ENCODE measurements at regions not wholly inside any gene's neighbourhood (a gene's known extent, or its start where the extent isn't known, plus 50 kb on each side); places are given as distances from the start of the nearest gene placed in this dataset.

DNA sequence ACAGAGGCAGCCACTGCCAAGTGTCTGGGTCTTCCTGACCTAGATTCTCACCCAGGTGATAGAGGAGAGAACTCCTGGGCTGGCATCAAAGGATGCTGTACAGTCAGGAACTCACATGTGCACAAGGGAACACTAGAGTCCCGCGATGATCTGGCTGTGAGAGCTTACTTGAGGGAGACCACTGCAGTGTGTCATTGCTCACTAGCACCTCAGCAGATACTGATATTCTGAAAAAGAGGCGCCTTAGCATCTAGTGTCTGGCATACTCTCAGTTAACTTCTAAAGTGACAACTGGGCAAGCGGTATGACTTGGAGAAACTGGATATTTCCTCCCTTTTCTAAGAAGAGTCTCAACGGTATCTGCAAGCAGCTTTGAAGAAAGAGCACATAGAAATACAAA, 189.9 kb downstream of the CMPK2 start:
- no peak overlapping the region for H3K4me2 ChIP-seq (ENCODE audit: insufficient read depth, insufficient read length, low read length)
- H3K9me3 ChIP-seq (ENCODE audit: control insufficient read depth, low read depth, low read length): no peaks in the 10 kb centered on the region
- H3K4me1 Mint-ChIP-seq: peaks cover 24 to 25% of the 10 kb centered on the region in 2 experiments
- H2AFZ ChIP-seq (ENCODE audit: low read length): no peak overlapping the region
- no peak overlapping the region for H2AK5ac ChIP-seq (ENCODE audit: insufficient read length, low read length)
- H3K36me3 Mint-ChIP-seq (ENCODE audit: insufficient read depth in 1 of 3, low read depth in 3 of 3): no peaks in the 10 kb centered on the region
- H3K4me3 Mint-ChIP-seq: no peak overlapping the region
- H2BK5ac ChIP-seq (ENCODE audit: insufficient read length, low read length): no peak overlapping the region
- no peak overlapping the region for H3K18ac ChIP-seq (ENCODE audit: insufficient read length, low read depth, low read length)
- no peak overlapping the region for H2BK15ac ChIP-seq (ENCODE audit: low read depth, low read length)
- H3K9me3 Mint-ChIP-seq: no peaks in the 10 kb centered on the region
- WGBS (ENCODE audit: extremely low coverage, insufficient read length, low lambda C conversion rate): no CpG with 5 or more reads among the region's 5 CpGs
- no peaks in the 10 kb centered on the region for H3K27me3 ChIP-seq (ENCODE audit: insufficient read depth, low read length)
- H3K23ac ChIP-seq (ENCODE audit: insufficient read length, low read depth, low read length): no peak overlapping the region
- no peaks in the 10 kb centered on the region for H4K20me1 ChIP-seq (ENCODE audit: control insufficient read depth, insufficient read depth, insufficient read length)
- no peak overlapping the region for H2BK120ac ChIP-seq (ENCODE audit: low read depth, low read length, poor library complexity, severe bottlenecking)
- no peak overlapping the region for H2BK20ac ChIP-seq (ENCODE audit: low read depth, low read length, poor library complexity, severe bottlenecking)
- H3K4me1 ChIP-seq (ENCODE audit: insufficient read depth, low read length): 0 out of 2 replicates have a peak, but pooled peaks cover 5% of the 10 kb centered on the region
- H3K14ac ChIP-seq (ENCODE audit: insufficient read depth, low read length): no peak overlapping the region
- no peak overlapping the region for H3K27ac Mint-ChIP-seq
- H3K27ac ChIP-seq (ENCODE audit: insufficient read length, low read depth, low read length): no peak overlapping the region
- H3K23me2 ChIP-seq (ENCODE audit: insufficient read length, low read depth, low read length, poor library complexity, severe bottlenecking): no peaks in the 10 kb centered on the region
- DNase-seq: no peak
- no peak overlapping the region for H3K56ac ChIP-seq (ENCODE audit: insufficient read length, low read depth, low read length)
- no peak overlapping the region for H4K5ac ChIP-seq (ENCODE audit: insufficient read length, low read depth, low read length)
- H3T11ph ChIP-seq (ENCODE audit: low read length): no peak overlapping the region
- H3K27me3 Mint-ChIP-seq (ENCODE audit: low read depth): peaks cover 11% of the 10 kb centered on the region
- no peak overlapping the region for H3K4ac ChIP-seq (ENCODE audit: low read depth, low read length)
- no peak overlapping the region for H4K91ac ChIP-seq (ENCODE audit: insufficient read length, low read depth, low read length)
- H3K79me2 ChIP-seq (ENCODE audit: insufficient read depth, low read length): no peaks in the 10 kb centered on the region
- no peaks in the 10 kb centered on the region for H3K79me1 ChIP-seq (ENCODE audit: insufficient read depth, low read depth, low read length, poor library complexity, severe bottlenecking)
- TF ChIP-seq, protein P1, sequence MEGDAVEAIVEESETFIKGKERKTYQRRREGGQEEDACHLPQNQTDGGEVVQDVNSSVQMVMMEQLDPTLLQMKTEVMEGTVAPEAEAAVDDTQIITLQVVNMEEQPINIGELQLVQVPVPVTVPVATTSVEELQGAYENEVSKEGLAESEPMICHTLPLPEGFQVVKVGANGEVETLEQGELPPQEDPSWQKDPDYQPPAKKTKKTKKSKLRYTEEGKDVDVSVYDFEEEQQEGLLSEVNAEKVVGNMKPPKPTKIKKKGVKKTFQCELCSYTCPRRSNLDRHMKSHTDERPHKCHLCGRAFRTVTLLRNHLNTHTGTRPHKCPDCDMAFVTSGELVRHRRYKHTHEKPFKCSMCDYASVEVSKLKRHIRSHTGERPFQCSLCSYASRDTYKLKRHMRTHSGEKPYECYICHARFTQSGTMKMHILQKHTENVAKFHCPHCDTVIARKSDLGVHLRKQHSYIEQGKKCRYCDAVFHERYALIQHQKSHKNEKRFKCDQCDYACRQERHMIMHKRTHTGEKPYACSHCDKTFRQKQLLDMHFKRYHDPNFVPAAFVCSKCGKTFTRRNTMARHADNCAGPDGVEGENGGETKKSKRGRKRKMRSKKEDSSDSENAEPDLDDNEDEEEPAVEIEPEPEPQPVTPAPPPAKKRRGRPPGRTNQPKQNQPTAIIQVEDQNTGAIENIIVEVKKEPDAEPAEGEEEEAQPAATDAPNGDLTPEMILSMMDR (conservative IDR thresholded peaks at IDR 0.05): no peak
- no peak overlapping the region for H4K8ac ChIP-seq (replicated peaks; ENCODE audit: insufficient read length, low read depth, low read length)
- no peak overlapping the region for H2BK12ac ChIP-seq (ENCODE audit: insufficient read length, low read depth, low read length)
- H3K9ac ChIP-seq (ENCODE audit: extremely low read depth, insufficient read length, low read length): no peak overlapping the region

All from H9 (cell line).